ENCODE measurements at regions not wholly inside any gene's neighbourhood (a gene's known extent, or its start where the extent isn't known, plus 50 kb on each side); places are given as distances from the start of the nearest gene placed in this dataset.
"Not testable (repeated sequence)": the region's sequence is repeated elsewhere in the genome, so short reads cannot be mapped to it uniquely, and the experiment has no call there.

DNA sequence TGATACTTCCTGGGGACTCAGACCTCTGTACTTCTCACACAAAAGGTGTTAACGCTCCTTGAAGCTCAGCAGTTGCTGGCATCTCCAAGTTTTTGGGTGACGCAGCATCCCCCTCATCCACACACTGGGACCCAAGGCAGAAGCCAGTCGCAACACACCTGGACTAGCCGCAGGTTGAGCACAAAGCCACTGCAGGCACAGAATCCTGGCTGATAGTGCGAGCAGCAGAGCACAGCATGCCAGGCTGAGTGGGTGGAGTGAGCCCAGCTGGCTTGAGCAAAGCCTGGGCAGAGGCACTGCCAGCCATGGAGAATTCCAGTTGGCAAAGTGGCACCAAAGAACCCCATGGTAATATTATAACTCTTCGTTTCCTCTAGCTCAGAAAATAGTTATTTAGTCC is 873.2 kb upstream of the NDST4 start:
- ATAC-seq (no peak), DNase-seq (ENCODE audit: low read depth, low spot score) (no peak)
- no TSS peak for BruUV-seq (replicated peaks)
- H3K27ac ChIP-seq (ENCODE audit: low read length) = no peak overlapping the region
- POLR2A ChIA-PET = no interaction called here
- no peaks in the 10 kb centered on the region for H3K27me3 ChIP-seq (ENCODE audit: control insufficient read depth, insufficient read depth, low read length)
- CTCF ChIA-PET = interaction anchor here (0.6 kb wide), 1 partner anchor 15 kb away, joined by 3 read pairs; no protein-coding TSS in a partner anchor
- in situ Hi-C loops (cut with HindIII; ENCODE audit: low pct_unique_long_range_greater_than_20kb, low sequenced_read_pairs) = no loop called here
- no peaks in the 10 kb centered on the region for H3K4me1 ChIP-seq (ENCODE audit: control insufficient read depth, insufficient read depth, low read length)
- no peaks in the 10 kb centered on the region for H3K9me3 ChIP-seq (ENCODE audit: control insufficient read depth, insufficient read depth, low read depth, low read length)
- no peak overlapping the region for H3K4me3 ChIP-seq (ENCODE audit: low read depth in 2 of 2, low read length in 2 of 2)
- no peaks in the 10 kb centered on the region for H3K36me3 ChIP-seq (ENCODE audit: control insufficient read depth, insufficient read depth, low read length)
- intact Hi-C loops (cut with micrococcal nuclease; ENCODE audit: unreplicated experiment) = no loop called here
- TF ChIP-seq CTCF (IDR thresholded peaks at IDR 0.05) = no peak
- no peak for TF ChIP-seq SIN3A (IDR thresholded peaks at IDR 0.05; ENCODE audit: borderline replicate concordance, insufficient read depth, low read depth, low read length)
- TF ChIP-seq POLR2AphosphoS5 (IDR thresholded peaks at IDR 0.05; ENCODE audit: low read depth, low read length) = no peak
- no peak for TF ChIP-seq TCF7L2 (IDR thresholded peaks at IDR 0.05; ENCODE audit: low read depth, low read length)
- TF ChIP-seq REST (IDR thresholded peaks at IDR 0.05; ENCODE audit: insufficient read depth in 1 of 2, low read depth in 2 of 2, low read length in 1 of 2) = no peak

DNA sequence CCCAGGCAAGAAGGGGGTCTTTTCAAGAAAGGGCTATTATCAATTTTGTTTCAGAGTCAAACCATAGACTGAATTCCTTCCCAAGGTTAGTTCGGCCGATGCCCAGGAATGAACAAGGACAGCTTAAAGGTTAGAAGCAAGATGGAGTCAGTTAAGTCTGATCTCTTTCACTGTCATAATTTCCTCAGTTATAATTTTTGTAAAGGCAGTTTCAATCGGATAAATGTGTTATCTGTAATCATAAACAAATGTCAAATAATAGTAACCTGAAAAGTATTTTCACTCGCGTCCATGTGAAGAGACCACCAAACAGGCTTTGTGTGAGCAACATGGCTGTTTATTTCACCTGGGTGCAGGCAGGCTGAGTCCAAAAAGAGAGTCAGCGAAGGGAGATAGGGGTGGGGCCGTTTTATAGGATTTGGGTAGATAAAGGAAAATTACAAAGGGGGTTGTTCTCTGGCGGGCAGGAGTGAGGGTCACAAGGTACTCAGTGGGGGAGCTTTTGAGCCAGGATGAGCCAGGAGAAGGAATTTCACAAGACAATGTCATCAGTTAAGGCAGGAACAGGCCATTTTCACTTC is 862.1 kb upstream of the NDST4 start:
- H3K9me3 ChIP-seq (ENCODE audit: control insufficient read depth, insufficient read depth, low read depth, low read length); DNase-seq (ENCODE audit: low read depth, low spot score); H3K4me1 ChIP-seq (ENCODE audit: control insufficient read depth, insufficient read depth, low read length); in situ Hi-C loops (cut with HindIII; ENCODE audit: low pct_unique_long_range_greater_than_20kb, low sequenced_read_pairs); ATAC-seq; BruUV-seq (replicated peaks); H3K36me3 ChIP-seq (ENCODE audit: control insufficient read depth, insufficient read depth, low read length); H3K27ac ChIP-seq (ENCODE audit: low read length); intact Hi-C loops (cut with micrococcal nuclease; ENCODE audit: unreplicated experiment); H3K27me3 ChIP-seq (ENCODE audit: control insufficient read depth, insufficient read depth, low read length); H3K4me3 ChIP-seq (ENCODE audit: low read depth in 2 of 2, low read length in 2 of 2); POLR2A ChIA-PET; CTCF ChIA-PET: not testable (repeated sequence)

DNA sequence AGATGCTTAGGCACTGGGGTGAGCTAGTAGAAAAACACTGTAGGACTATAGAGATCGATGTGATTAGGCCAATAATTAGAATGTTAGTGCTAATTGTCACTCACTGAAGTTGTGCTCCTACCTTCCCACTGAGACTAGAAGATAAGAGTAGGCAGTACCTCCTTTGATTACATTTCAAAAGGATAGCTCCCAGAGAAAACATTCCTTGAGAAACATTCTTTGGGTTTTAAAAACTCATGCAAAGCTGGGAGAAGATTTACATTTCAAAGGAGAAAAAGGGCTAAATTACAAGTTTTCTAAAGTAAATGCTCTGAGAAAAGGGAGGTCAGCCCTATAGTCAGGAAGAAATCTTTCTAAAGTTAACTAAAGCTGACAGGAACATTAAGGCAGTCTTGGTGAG is 860.3 kb upstream of the NDST4 start:
- no peak for TF ChIP-seq TCF7L2 (IDR thresholded peaks at IDR 0.05; ENCODE audit: low read depth, low read length)
- no peak for TF ChIP-seq CTCF (IDR thresholded peaks at IDR 0.05)
- no peak for TF ChIP-seq POLR2AphosphoS5 (IDR thresholded peaks at IDR 0.05; ENCODE audit: low read depth, low read length)
- no peak for TF ChIP-seq SIN3A (IDR thresholded peaks at IDR 0.05; ENCODE audit: borderline replicate concordance, insufficient read depth, low read depth, low read length)
- no peak for TF ChIP-seq REST (IDR thresholded peaks at IDR 0.05; ENCODE audit: insufficient read depth in 1 of 2, low read depth in 2 of 2, low read length in 1 of 2)
- Histone ChIP-seq H3K9me3 (ENCODE audit: control insufficient read depth, insufficient read depth, low read depth, low read length) (no peaks in the 10 kb centered on the region), H3K27me3 (ENCODE audit: control insufficient read depth, insufficient read depth, low read length) (no peaks in the 10 kb centered on the region), H3K36me3 (ENCODE audit: control insufficient read depth, insufficient read depth, low read length) (no peaks in the 10 kb centered on the region), H3K4me3 (ENCODE audit: low read depth in 2 of 2, low read length in 2 of 2) (no peak overlapping the region), H3K4me1 (ENCODE audit: control insufficient read depth, insufficient read depth, low read length) (no peaks in the 10 kb centered on the region), H3K27ac (ENCODE audit: low read length) (no peak overlapping the region)
- ATAC-seq = no peak
- POLR2A ChIA-PET = no interaction called here
- in situ Hi-C loops (cut with HindIII; ENCODE audit: low pct_unique_long_range_greater_than_20kb, low sequenced_read_pairs) (no loop called here), intact Hi-C loops (cut with micrococcal nuclease; ENCODE audit: unreplicated experiment) (no loop called here)
- DNase-seq (ENCODE audit: low read depth, low spot score) = no peak
- no TSS peak for BruUV-seq (replicated peaks)
- CTCF ChIA-PET = no interaction called here
